ENCODE measurements at regions not wholly inside any gene's neighbourhood (a gene's known extent, or its start where the extent isn't known, plus 50 kb on each side); places are given as distances from the start of the nearest gene placed in this dataset.

- DNase-seq, result no peak
Measured at GRCh38 chr13:111456452-111457230, 136.2 kb downstream of the TEX29 start.

- DNase-seq, result no peak
Measured at GRCh38 chr13:111458001-111458531, 137.6 kb downstream of the TEX29 start.

GRCh38 chr13:111458739-111459138 is 138.3 kb downstream of the TEX29 start:
- DNase-seq, result no peak

GRCh38 chr13:111459803-111460547 is 139.5 kb downstream of the TEX29 start:
- DNase-seq, result no peak

GRCh38 chr13:111460548-111461444 is 140.4 kb downstream of the TEX29 start:
- no peak for DNase-seq

- DNase-seq, result no peak
Measured at GRCh38 chr13:111461445-111462149, 141.2 kb downstream of the TEX29 start.

GRCh38 chr13:111462221-111462764 is 141.9 kb downstream of the TEX29 start:
- no peak for DNase-seq

GRCh38 chr13:111462944-111463343 is 142.5 kb downstream of the TEX29 start:
- DNase-seq, result no peak

- no peak for DNase-seq
Measured at GRCh38 chr13:111467111-111467890, 146.9 kb downstream of the TEX29 start.

- DNase-seq, result no peak
Measured at GRCh38 chr13:111468037-111468959, 147.9 kb downstream of the TEX29 start.

- DNase-seq, result no peak
Measured at GRCh38 chr13:111469450-111469849, 149.0 kb downstream of the TEX29 start.

GRCh38 chr13:111469916-111470506 is 149.6 kb downstream of the TEX29 start:
- no peak for DNase-seq

GRCh38 chr13:111470933-111471332 is 150.5 kb downstream of the TEX29 start:
- no peak for DNase-seq

GRCh38 chr13:111472083-111472482 is 151.6 kb downstream of the TEX29 start:
- DNase-seq, result no peak

- no peak for DNase-seq
Measured at GRCh38 chr13:111472559-111473460, 152.4 kb downstream of the TEX29 start.

- DNase-seq, result no peak
Measured at GRCh38 chr13:111474136-111475002, 153.9 kb downstream of the TEX29 start.

GRCh38 chr13:111475488-111475887 is 155.0 kb downstream of the TEX29 start:
- no peak for DNase-seq
